HL-60/S4 treated with phorbol 12-myristate 13-acetate at 8.2 ng/mL for 4 days and 3 days (cell line): ENCODE measurements at regions not wholly inside any gene's neighbourhood (a gene's known extent, or its start where the extent isn't known, plus 50 kb on each side); places are given as distances from the start of the nearest gene placed in this dataset.

Experiments used
- in situ Hi-C: fragments of 300-500 bp; cut with MboI; formaldehyde crosslinking; loops from 2 replicates; pipeline ENCODE4 v1.15.0; 2022; ENCODE audit warnings: low sequenced_read_pairs

GRCh38 chr6:134744301-134744700 lies 205.6 kb downstream of the ALDH8A1 start:
- in situ Hi-C loops, result no loop called here

- in situ Hi-C loops, result no loop called here
Observed at GRCh38 chr6:134741200-134741536, 208.7 kb downstream of the ALDH8A1 start.

- in situ Hi-C loops, result no loop called here
Observed at GRCh38 chr6:134740473-134741199, 209.3 kb downstream of the ALDH8A1 start.

- in situ Hi-C loops, result no loop called here
Observed at GRCh38 chr6:134740027-134740373, 209.9 kb downstream of the ALDH8A1 start.

GRCh38 chr6:134739299-134740026 lies 210.4 kb downstream of the ALDH8A1 start:
- in situ Hi-C loops, result no loop called here

- in situ Hi-C loops, result no loop called here
Observed at GRCh38 chr6:134738211-134738885, 211.6 kb downstream of the ALDH8A1 start.

- in situ Hi-C loops, result no loop called here
Observed at GRCh38 chr6:134735461-134735860, 214.4 kb downstream of the ALDH8A1 start.

- in situ Hi-C loops, result no loop called here
Observed at GRCh38 chr6:134734312-134734869, 215.5 kb downstream of the ALDH8A1 start.

- in situ Hi-C loops, result no loop called here
Observed at GRCh38 chr6:134733801-134734200, 216.1 kb downstream of the ALDH8A1 start.

GRCh38 chr6:134732763-134733162 lies 217.1 kb downstream of the ALDH8A1 start:
- in situ Hi-C loops, result no loop called here

- in situ Hi-C loops, result no loop called here
Observed at GRCh38 chr6:134731615-134732014, 218.3 kb downstream of the ALDH8A1 start.

- in situ Hi-C loops, result no loop called here
Observed at GRCh38 chr6:134730013-134730412, 219.9 kb downstream of the ALDH8A1 start.

GRCh38 chr6:134729561-134729960 lies 220.3 kb downstream of the ALDH8A1 start:
- in situ Hi-C loops, result no loop called here

GRCh38 chr6:134727081-134727480 lies 222.8 kb downstream of the ALDH8A1 start:
- in situ Hi-C loops, result no loop called here

GRCh38 chr6:134725590-134725989 lies 224.3 kb downstream of the ALDH8A1 start:
- in situ Hi-C loops, result no loop called here

GRCh38 chr6:134724771-134725340 lies 225.0 kb downstream of the ALDH8A1 start:
- in situ Hi-C loops, result no loop called here

- in situ Hi-C loops, result no loop called here
Observed at GRCh38 chr6:134723081-134723871, 226.6 kb downstream of the ALDH8A1 start.

GRCh38 chr6:134722200-134722870 lies 227.6 kb downstream of the ALDH8A1 start:
- in situ Hi-C loops, result no loop called here

- in situ Hi-C loops, result no loop called here
Observed at GRCh38 chr6:134721060-134721405, 228.9 kb downstream of the ALDH8A1 start.
